ENCODE measurements at regions not wholly inside any gene's neighbourhood (a gene's known extent, or its start where the extent isn't known, plus 50 kb on each side); places are given as distances from the start of the nearest gene placed in this dataset.

DNA sequence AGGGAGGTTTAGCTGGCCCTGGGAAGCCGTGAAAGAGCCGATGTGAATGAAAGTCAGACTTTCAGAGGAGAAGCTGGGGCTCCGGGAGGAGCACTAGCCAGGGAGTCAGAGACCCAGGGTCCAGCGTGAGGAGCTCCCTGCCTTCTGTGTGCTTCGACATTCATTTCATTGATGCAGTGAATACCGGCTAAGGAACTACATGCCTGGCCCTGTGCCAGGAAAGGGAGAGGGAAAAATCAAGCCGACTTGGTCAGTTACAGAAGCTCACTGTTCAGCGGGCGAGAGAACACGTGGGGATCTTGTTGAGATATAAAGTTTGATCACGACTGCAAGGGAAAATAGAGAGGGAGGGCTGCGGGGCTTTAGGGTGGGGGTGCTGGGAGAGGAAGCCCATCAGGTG is 76.7 kb upstream of the RUNX3 start:
- TF ChIP-seq, protein P1, sequence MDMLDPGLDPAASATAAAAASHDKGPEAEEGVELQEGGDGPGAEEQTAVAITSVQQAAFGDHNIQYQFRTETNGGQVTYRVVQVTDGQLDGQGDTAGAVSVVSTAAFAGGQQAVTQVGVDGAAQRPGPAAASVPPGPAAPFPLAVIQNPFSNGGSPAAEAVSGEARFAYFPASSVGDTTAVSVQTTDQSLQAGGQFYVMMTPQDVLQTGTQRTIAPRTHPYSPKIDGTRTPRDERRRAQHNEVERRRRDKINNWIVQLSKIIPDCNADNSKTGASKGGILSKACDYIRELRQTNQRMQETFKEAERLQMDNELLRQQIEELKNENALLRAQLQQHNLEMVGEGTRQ (IDR thresholded peaks at IDR 0.05; ENCODE audit: low read depth, low read length) = no peak
- TF ChIP-seq, protein P2, sequence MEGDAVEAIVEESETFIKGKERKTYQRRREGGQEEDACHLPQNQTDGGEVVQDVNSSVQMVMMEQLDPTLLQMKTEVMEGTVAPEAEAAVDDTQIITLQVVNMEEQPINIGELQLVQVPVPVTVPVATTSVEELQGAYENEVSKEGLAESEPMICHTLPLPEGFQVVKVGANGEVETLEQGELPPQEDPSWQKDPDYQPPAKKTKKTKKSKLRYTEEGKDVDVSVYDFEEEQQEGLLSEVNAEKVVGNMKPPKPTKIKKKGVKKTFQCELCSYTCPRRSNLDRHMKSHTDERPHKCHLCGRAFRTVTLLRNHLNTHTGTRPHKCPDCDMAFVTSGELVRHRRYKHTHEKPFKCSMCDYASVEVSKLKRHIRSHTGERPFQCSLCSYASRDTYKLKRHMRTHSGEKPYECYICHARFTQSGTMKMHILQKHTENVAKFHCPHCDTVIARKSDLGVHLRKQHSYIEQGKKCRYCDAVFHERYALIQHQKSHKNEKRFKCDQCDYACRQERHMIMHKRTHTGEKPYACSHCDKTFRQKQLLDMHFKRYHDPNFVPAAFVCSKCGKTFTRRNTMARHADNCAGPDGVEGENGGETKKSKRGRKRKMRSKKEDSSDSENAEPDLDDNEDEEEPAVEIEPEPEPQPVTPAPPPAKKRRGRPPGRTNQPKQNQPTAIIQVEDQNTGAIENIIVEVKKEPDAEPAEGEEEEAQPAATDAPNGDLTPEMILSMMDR (conservative IDR thresholded peaks at IDR 0.05; ENCODE audit: low read depth, low read length) = no peak
- TF ChIP-seq POLR2A (IDR thresholded peaks at IDR 0.05; ENCODE audit: low read depth, low read length) (no peak), MAZ (IDR thresholded peaks at IDR 0.05; ENCODE audit: borderline replicate concordance, low read depth, low read length) (no peak), BHLHE40 (IDR thresholded peaks at IDR 0.05; ENCODE audit: low read depth, low read length) (no peak), CEBPB (IDR thresholded peaks at IDR 0.05; ENCODE audit: low read depth, low read length) (no peak)

All from IMR-90 (cell line).